B cell (primary cell): ENCODE measurements at regions not wholly inside any gene's neighbourhood (a gene's known extent, or its start where the extent isn't known, plus 50 kb on each side); places are given as distances from the start of the nearest gene placed in this dataset.

Source experiments
- CTCF ChIP-seq: fragments of 200-600 bp; IDR thresholded peaks from one replicate; pipeline ENCODE4 v1.8.0; 2022; ENCODE audit warnings: antibody characterized with exemption, mild to moderate bottlenecking
- EZH2 ChIP-seq: IDR thresholded peaks from 2 replicates; pipeline ENCODE4 v1.6.1; 2012; ENCODE audit warnings: borderline replicate concordance, low read depth, mild to moderate bottlenecking, moderate library complexity, low read length; ENCODE audit not compliant: insufficient read depth, poor library complexity, severe bottlenecking

- TF ChIP-seq CTCF, result no peak
- no peak for TF ChIP-seq EZH2
These were observed 343.9 kb upstream of the THRB start for GRCh38 chr3:24838533-24838932.
